Endothelial cell of umbilical vein (primary cell): ENCODE measurements at regions not wholly inside any gene's neighbourhood (a gene's known extent, or its start where the extent isn't known, plus 50 kb on each side); places are given as distances from the start of the nearest gene placed in this dataset.

ENCODE experiments used
- BruUV-seq: library from RNA; stranded (reverse); fragments of 400-500 nt; replicated peaks from 2 replicates; lab custom pipeline; 2021; lab: Mats Ljungman, UMichigan
- CTCF ChIA-PET: fragments of 300-600, 350-600 bp; sonication (Branson Sonifier 250); formaldehyde crosslinking; loops from one replicate; lab custom pipeline; 2021; ENCODE audit warnings: antibody characterized with exemption, inconsistent platforms; lab: Charles Lee
- POLR2A ChIA-PET: fragments of 300-600, 350-600 bp; sonication (Branson Sonifier 250); formaldehyde crosslinking; loops from one replicate; lab custom pipeline; 2021; ENCODE audit warnings: antibody characterized with exemption, inconsistent platforms; lab: Charles Lee
- DNase-seq: peaks from one replicate; pipeline ENCODE4 v3.0.0-alpha.2; 2011; ENCODE audit warnings: low read depth, low spot score
- FAIRE-seq: peaks from 2 replicates; lab custom pipeline; 2011; peaks lifted over from hg19 to GRCh38; lab: Jason Lieb, UNC
- H2AFZ ChIP-seq: 2 replicates; pipeline ENCODE4 v1.6.0; 2012; ENCODE audit warnings: low read depth, low read length, control low read depth, inconsistent platforms
- H3K27ac ChIP-seq: 2 replicates; pipeline ENCODE4 v1.5.1; 2011; ENCODE audit warnings: low read depth, mild to moderate bottlenecking, control low read depth, low read length, moderate library complexity; ENCODE audit not compliant: insufficient read depth
- H3K27me3 ChIP-seq, 2 experiments: 2 replicates each; pipeline versions ENCODE4 v1.6.0 to v1.6.1; 2011; ENCODE audit warnings: low read length in 2 of 2, mixed read lengths in 1 of 2; ENCODE audit not compliant: control insufficient read depth in 2 of 2, insufficient read depth in 2 of 2
- H3K36me3 ChIP-seq, 2 experiments: 2 replicates in 1 of 2; 3 replicates in 1 of 2; pipeline ENCODE4 v1.5.1; 2011; ENCODE audit warnings: low read length in 2 of 2, mild to moderate bottlenecking in 1 of 2, moderate library complexity in 1 of 2; ENCODE audit not compliant: control insufficient read depth in 2 of 2, insufficient read depth in 2 of 2; ENCODE audit errors: extremely low read depth in 1 of 2
- H3K4me1 ChIP-seq: 3 replicates; pipeline ENCODE4 v1.5.1; 2011; ENCODE audit warnings: mild to moderate bottlenecking, low read length; ENCODE audit not compliant: control insufficient read depth, insufficient read depth; ENCODE audit errors: extremely low read depth
- H3K4me2 ChIP-seq: 2 replicates; pipeline ENCODE4 v1.6.1; 2011; ENCODE audit warnings: low read length, control low read depth, mixed read lengths; ENCODE audit not compliant: insufficient read depth
- H3K4me3 ChIP-seq, 3 experiments: fragments of 200-600 bp in 1 of 3; sonication (generic), shearing (Covaris generic) in 1 of 3; replicated peaks in 1 of 3; 2 replicates each; pipeline ENCODE4 v1.5.1; 2011 to 2016; ENCODE audit warnings: control low read depth in 3 of 3, low read length in 3 of 3, mild to moderate bottlenecking in 2 of 3, inconsistent platforms in 1 of 3, low read depth in 1 of 3, moderate library complexity in 1 of 3; ENCODE audit not compliant: insufficient read depth in 1 of 3
- H3K79me2 ChIP-seq: 2 replicates; pipeline ENCODE4 v1.6.0; 2012; ENCODE audit warnings: low read length, inconsistent platforms; ENCODE audit not compliant: control insufficient read depth, insufficient read depth
- H3K9ac ChIP-seq: replicated peaks from 2 replicates; pipeline ENCODE3; 2011; ENCODE audit warnings: low read length, control low read depth; ENCODE audit not compliant: insufficient read depth; ENCODE audit errors: extremely low read depth
- H3K9me1 ChIP-seq: replicated peaks from 3 replicates; pipeline ENCODE4 v1.6.0; 2011; ENCODE audit warnings: mild to moderate bottlenecking, low read length; ENCODE audit not compliant: control insufficient read depth, insufficient read depth; ENCODE audit errors: extremely low read depth
- H3K9me3 ChIP-seq: replicated peaks from 2 replicates; pipeline ENCODE4 v1.5.1; 2012; ENCODE audit warnings: low read length, inconsistent platforms; ENCODE audit not compliant: control insufficient read depth, insufficient read depth
- H4K20me1 ChIP-seq: replicated peaks from 2 replicates; pipeline ENCODE3; 2011; ENCODE audit warnings: mild to moderate bottlenecking, low read length; ENCODE audit not compliant: control insufficient read depth, insufficient read depth; ENCODE audit errors: extremely low read depth
- CTCF ChIP-seq, 2 donors: IDR thresholded peaks; 1 replicate in 1 of 2; 2 replicates in 1 of 2; pipeline ENCODE4 v1.5.1; 2011; ENCODE audit warnings: low read length in 2 of 2, mild to moderate bottlenecking in 2 of 2, moderate library complexity in 2 of 2, control low read depth in 1 of 2, inconsistent platforms in 1 of 2, low read depth in 1 of 2; ENCODE audit not compliant: insufficient read depth in 1 of 2; ENCODE audit errors: extremely low read depth in 1 of 2
- EZH2 ChIP-seq: IDR thresholded peaks from 2 replicates; pipeline ENCODE4 v1.6.1; 2012; ENCODE audit warnings: borderline replicate concordance, low read depth, mild to moderate bottlenecking, moderate library complexity, low read length, inconsistent platforms; ENCODE audit not compliant: severe bottlenecking
- FOS ChIP-seq: IDR thresholded peaks from 2 replicates; pipeline ENCODE4 v1.6.1; 2011; ENCODE audit warnings: mild to moderate bottlenecking, low read length, moderate library complexity, borderline replicate concordance; ENCODE audit not compliant: insufficient read depth
- GATA2 ChIP-seq: IDR thresholded peaks from 2 replicates; pipeline ENCODE4 v1.7.0; 2011; ENCODE audit warnings: low read depth, mild to moderate bottlenecking, moderate library complexity, mixed read lengths, low read length; ENCODE audit not compliant: insufficient read length, insufficient read depth
- JUN ChIP-seq: IDR thresholded peaks from 2 replicates; pipeline ENCODE4 v1.6.1; 2011; ENCODE audit warnings: borderline replicate concordance, low read depth; ENCODE audit not compliant: insufficient read length, insufficient read depth
- MYC ChIP-seq: IDR thresholded peaks from one replicate; pipeline ENCODE4 v1.6.1; 2011; ENCODE audit warnings: mild to moderate bottlenecking, low read depth, low read length
- POLR2A ChIP-seq: IDR thresholded peaks from 2 replicates; pipeline ENCODE4 v1.6.1; 2012; ENCODE audit warnings: low read depth, mild to moderate bottlenecking, control low read depth, low read length
- POLR2AphosphoS5 ChIP-seq: IDR thresholded peaks from 2 replicates; pipeline ENCODE4 v1.6.1; 2012; ENCODE audit warnings: low read depth, mild to moderate bottlenecking, control low read depth, low read length, moderate library complexity; ENCODE audit not compliant: insufficient read depth
- dilution Hi-C: fragments of 300-500 bp; cut with MboI; formaldehyde crosslinking; loops from one replicate; pipeline ENCODE4 v1.15.0; 2019; ENCODE audit warnings: low sequenced_read_pairs; ENCODE audit not compliant: extremely low pct_ligation_motif_present
- intact Hi-C: fragments of 100-400 bp; cut with micrococcal nuclease; formaldehyde crosslinking; loops from one replicate; pipeline ENCODE4 v1.10.0; 2022
- TF ChIP-seq, protein P1 (sequence below): IDR thresholded peaks from 2 replicates; pipeline ENCODE4 v1.6.1; 2011; ENCODE audit not compliant: insufficient read depth, insufficient read length

GRCh38 chr3:59535791-59536221 is 486.0 kb upstream of the CFAP20DC start:
- TF ChIP-seq JUN (no peak), GATA2 (no peak), POLR2A (no peak), POLR2AphosphoS5 (no peak), MYC (no peak), CTCF (IDR thresholded peaks at IDR 0.05; ENCODE audit: extremely low read depth in 1 of 2, insufficient read depth in 1 of 2, low read depth in 1 of 2, low read length in 2 of 2) (no peak), FOS (no peak), EZH2 (no peak)
- TF ChIP-seq, protein P1, sequence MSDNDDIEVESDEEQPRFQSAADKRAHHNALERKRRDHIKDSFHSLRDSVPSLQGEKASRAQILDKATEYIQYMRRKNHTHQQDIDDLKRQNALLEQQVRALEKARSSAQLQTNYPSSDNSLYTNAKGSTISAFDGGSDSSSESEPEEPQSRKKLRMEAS: no peak
- no peaks in the 10 kb centered on the region for H3K36me3 ChIP-seq
- BruUV-seq: no TSS peak
- no peaks in the 10 kb centered on the region for H3K4me1 ChIP-seq
- no peak overlapping the region for H3K4me2 ChIP-seq
- no peaks in the 10 kb centered on the region for H3K27me3 ChIP-seq
- DNase-seq (no peak), FAIRE-seq (no peak)
- no peaks in the 10 kb centered on the region for H3K9me1 ChIP-seq
- H3K9ac ChIP-seq: no peak overlapping the region
- intact Hi-C loops: no loop called here
- H3K27ac ChIP-seq: no peak overlapping the region
- ChIA-PET POLR2A (no interaction called here), CTCF (no interaction called here)
- no peaks in the 10 kb centered on the region for H3K9me3 ChIP-seq
- dilution Hi-C loops: no loop called here
- H3K79me2 ChIP-seq: no peaks in the 10 kb centered on the region
- no peaks in the 10 kb centered on the region for H4K20me1 ChIP-seq
- no peak overlapping the region for H3K4me3 ChIP-seq
- H2AFZ ChIP-seq: no peak overlapping the region
